WI38 (cell line): ENCODE measurements at regions not wholly inside any gene's neighbourhood (a gene's known extent, or its start where the extent isn't known, plus 50 kb on each side); places are given as distances from the start of the nearest gene placed in this dataset.

Experiments used
- H3K4me3 ChIP-seq: 2 replicates; pipeline ENCODE4 v1.5.1; 2011; ENCODE audit warnings: low read depth, mild to moderate bottlenecking, control low read depth, low read length
- CTCF ChIP-seq: IDR thresholded peaks from 2 replicates; pipeline ENCODE4 v1.5.1; 2012; ENCODE audit warnings: low read depth, mild to moderate bottlenecking, control low read depth, low read length

GRCh38 chr1:234840843-234841242 is 230.9 kb upstream of the IRF2BP2 start:
- H3K4me3 ChIP-seq: no peak overlapping the region
- no peak for TF ChIP-seq CTCF

DNA sequence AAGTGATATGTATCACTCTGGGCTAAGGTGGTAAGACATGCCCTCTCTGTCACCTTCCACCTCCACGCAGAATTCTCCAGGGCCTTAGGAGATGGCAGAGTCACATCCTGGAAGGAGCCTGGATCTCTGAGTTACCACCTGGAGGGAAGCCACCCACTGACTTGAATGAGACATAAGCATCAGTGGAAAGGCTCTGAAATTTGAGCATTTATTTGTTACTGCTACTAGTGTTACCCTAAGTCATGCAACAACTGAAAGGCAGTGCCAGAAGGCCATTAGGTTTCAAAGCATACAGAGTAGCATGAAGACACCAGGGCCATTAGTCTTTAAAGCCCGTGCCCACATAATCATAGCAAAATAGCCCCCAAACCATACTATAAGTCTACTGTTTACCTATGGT is 230.3 kb upstream of the IRF2BP2 start:
- no peak for TF ChIP-seq CTCF
- H3K4me3 ChIP-seq: no peak overlapping the region

DNA sequence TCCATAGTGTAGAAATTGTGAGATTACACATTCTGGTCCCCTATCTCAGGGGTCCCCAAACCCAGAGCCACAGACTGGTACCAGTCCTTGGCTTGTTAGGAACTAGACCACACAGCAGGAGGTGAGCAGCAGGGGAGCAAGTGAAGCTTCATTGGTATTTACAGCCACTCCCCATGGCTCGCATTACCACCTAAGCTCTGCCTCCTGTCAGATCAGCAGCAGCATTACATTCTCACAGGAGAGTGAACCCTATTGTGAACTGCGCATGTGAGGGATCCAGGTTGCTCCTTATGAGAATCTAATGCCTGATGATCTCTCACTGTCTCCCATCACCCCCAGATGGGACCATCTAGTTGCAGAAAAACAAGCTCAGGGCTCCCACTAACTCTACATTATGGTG is 229.7 kb upstream of the IRF2BP2 start:
- H3K4me3 ChIP-seq: no peak overlapping the region
- TF ChIP-seq CTCF: no peak

DNA sequence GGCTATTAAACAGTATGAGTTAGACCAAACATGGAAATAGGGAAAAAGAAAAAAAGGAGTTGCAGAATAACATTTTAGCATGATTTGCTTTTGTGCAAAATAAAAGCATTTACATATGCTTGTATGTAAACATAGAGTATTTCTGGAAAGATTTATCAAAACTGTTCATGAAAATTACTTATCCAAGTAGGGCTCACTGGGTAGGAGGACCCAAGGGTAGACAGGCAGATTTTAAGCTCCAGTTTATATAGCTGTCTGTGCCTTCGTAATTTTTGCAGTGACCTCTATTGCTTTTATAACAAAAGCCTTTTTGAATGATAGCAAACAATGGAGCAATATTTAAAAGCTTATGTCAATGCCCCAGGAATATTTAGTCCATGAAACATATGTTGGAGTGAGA is 228.8 kb upstream of the IRF2BP2 start:
- no peak for TF ChIP-seq CTCF
- no peak overlapping the region for H3K4me3 ChIP-seq

GRCh38 chr1:234838182-234838581 is 228.2 kb upstream of the IRF2BP2 start:
- H3K4me3 ChIP-seq: no peak overlapping the region
- TF ChIP-seq CTCF: no peak

DNA sequence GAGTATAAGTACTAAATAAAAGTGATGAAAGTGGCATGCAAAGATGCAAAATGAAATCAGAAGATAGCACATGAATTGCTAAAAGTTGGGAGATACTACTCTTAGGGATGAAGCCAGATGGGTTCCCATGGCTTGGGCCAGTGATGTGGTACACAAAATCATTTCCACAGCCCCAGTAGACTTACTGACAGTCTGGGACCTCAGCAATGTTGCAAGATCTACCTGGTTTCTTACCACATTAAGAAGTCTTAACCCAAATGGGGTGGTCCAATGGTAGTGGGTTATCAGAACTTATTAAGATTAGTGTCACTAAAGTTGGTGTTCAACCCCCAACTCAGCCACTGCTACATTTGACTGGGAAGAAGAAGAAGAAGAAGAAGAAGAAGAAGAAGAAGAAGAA is 227.7 kb upstream of the IRF2BP2 start:
- no peak for TF ChIP-seq CTCF
- no peak overlapping the region for H3K4me3 ChIP-seq

- H3K4me3 ChIP-seq: no peak overlapping the region
- no peak for TF ChIP-seq CTCF
These were observed 226.9 kb upstream of the IRF2BP2 start for GRCh38 chr1:234836776-234837357.
